ENCODE measurements at regions not wholly inside any gene's neighbourhood (a gene's known extent, or its start where the extent isn't known, plus 50 kb on each side); places are given as distances from the start of the nearest gene placed in this dataset.

- TF ChIP-seq EZH2 (IDR thresholded peaks at IDR 0.05; ENCODE audit: borderline replicate concordance) = no peak
- no peak for TF ChIP-seq CTCF (IDR thresholded peaks at IDR 0.05; ENCODE audit: poor library complexity)
- no peak for TF ChIP-seq EZH2phosphoT487 (IDR thresholded peaks at IDR 0.05; ENCODE audit: low read depth, severe bottlenecking, unreplicated experiment)
These were observed 298.1 kb downstream of the MTX2 start for GRCh38 chr2:176567361-176567760.
